GM12878 (cell line): ENCODE measurements at regions not wholly inside any gene's neighbourhood (a gene's known extent, or its start where the extent isn't known, plus 50 kb on each side); places are given as distances from the start of the nearest gene placed in this dataset.
"Not testable (repeated sequence)": the region's sequence is repeated elsewhere in the genome, so short reads cannot be mapped to it uniquely, and the experiment has no call there.

Experiments used
- ATAC-seq: fragments of 200-7000 bp; cut with Tn5 transposase; 3 replicates; pipeline ENCODE4 v1.9.1; 2020; ENCODE audit warnings: mild to moderate bottlenecking, moderate library complexity
- BruUV-seq: library from RNA; stranded (reverse); fragments of 400-500 nt; replicated peaks from 2 replicates; lab custom pipeline; 2021; lab: Mats Ljungman, UMichigan
- CTCF ChIA-PET: fragments of 300-600 bp; sonication (Branson Sonifier 250); formaldehyde crosslinking; extraction: SDS; loops from one replicate; lab custom pipeline; 2021; ENCODE audit warnings: inconsistent platforms; lab: Yijun Ruan, JAX
- POLR2A ChIA-PET: fragments of 350-600 bp; formaldehyde crosslinking; extraction: SDS; loops from one replicate; lab custom pipeline; 2021; ENCODE audit warnings: inconsistent platforms; lab: Charles Lee
- RAD21 ChIA-PET: fragments of 300-600 bp; sonication (Branson Sonifier 250); formaldehyde crosslinking; loops from one replicate; lab custom pipeline; 2023; ENCODE audit warnings: antibody characterized with exemption; ENCODE audit not compliant: unreplicated experiment; lab: Charles Lee
- SMC1A ChIA-PET: fragments of 300-600 bp; sonication (Branson Sonifier 250); formaldehyde crosslinking; loops from one replicate; lab custom pipeline; 2023; ENCODE audit not compliant: unreplicated experiment, uncharacterized antibody; lab: Charles Lee
- DNase-seq: peaks from one replicate; pipeline ENCODE4 v3.0.0-alpha.2; 2011; ENCODE audit warnings: low read depth, low spot score
- FAIRE-seq: peaks from 3 replicates; lab custom pipeline; 2011; peaks lifted over from hg19 to GRCh38; lab: Jason Lieb, UNC
- H2AFZ ChIP-seq: 2 replicates; pipeline ENCODE4 v1.6.0; 2011; ENCODE audit warnings: low read depth, low read length, control low read depth; ENCODE audit not compliant: control insufficient read depth
- H3K27ac ChIP-seq: 2 replicates; pipeline ENCODE4 v1.5.1; 2011; ENCODE audit warnings: control low read depth; ENCODE audit not compliant: control insufficient read depth, insufficient read depth
- H3K27me3 ChIP-seq, 2 experiments: replicated peaks in 1 of 2; 2 replicates each; pipeline versions ENCODE4 v1.6.0 to v1.6.1; 2011; ENCODE audit warnings: low read length in 1 of 2; ENCODE audit not compliant: control insufficient read depth in 2 of 2, insufficient read depth in 2 of 2
- H3K36me3 ChIP-seq, 2 experiments: 2 replicates each; pipeline ENCODE4 v1.5.1; 2011; ENCODE audit warnings: low read length in 1 of 2; ENCODE audit not compliant: control insufficient read depth in 2 of 2, insufficient read depth in 2 of 2
- H3K4me1 ChIP-seq: 2 replicates; pipeline ENCODE4 v1.6.1; 2011; ENCODE audit warnings: mild to moderate bottlenecking, low read length, moderate library complexity, mixed read lengths; ENCODE audit not compliant: control insufficient read depth, insufficient read depth
- H3K4me2 ChIP-seq: 2 replicates; pipeline ENCODE4 v1.6.0; 2011; ENCODE audit warnings: control low read depth; ENCODE audit not compliant: control insufficient read depth, insufficient read depth
- H3K4me3 ChIP-seq: fragments of 200-600 bp; sonication (generic); 2 replicates; pipeline ENCODE4 v1.5.1; 2016
- H3K79me2 ChIP-seq: 2 replicates; pipeline ENCODE4 v1.6.0; 2011; ENCODE audit warnings: low read length; ENCODE audit not compliant: control insufficient read depth, insufficient read depth
- H3K9ac ChIP-seq: 2 replicates; pipeline ENCODE4 v1.8.0; 2011; ENCODE audit warnings: low read length, control low read depth, mixed read lengths; ENCODE audit not compliant: control insufficient read depth, insufficient read depth
- H3K9me3 ChIP-seq: replicated peaks from 3 replicates; pipeline ENCODE4 v1.5.1; 2011; ENCODE audit warnings: mild to moderate bottlenecking, low read length; ENCODE audit not compliant: control insufficient read depth, insufficient read depth
- H4K20me1 ChIP-seq: 2 replicates; pipeline ENCODE4 v1.6.0; 2011; ENCODE audit not compliant: control insufficient read depth, insufficient read depth
- CREM ChIP-seq: IDR thresholded peaks from 2 replicates; pipeline ENCODE4 v1.6.1; 2014; ENCODE audit warnings: antibody characterized with exemption, low read depth
- EP300 ChIP-seq, 2 experiments: fragments of 150-350 bp in 1 of 2; IDR thresholded peaks; 2 replicates each; pipeline ENCODE4 v1.6.1; 2011 to 2012; ENCODE audit warnings: low read depth in 2 of 2, low read length in 2 of 2, borderline replicate concordance in 1 of 2, improper control_type of control experiment in 1 of 2, inconsistent platforms in 1 of 2; ENCODE audit not compliant: control insufficient read depth in 1 of 2
- WGBS: methylation state at CpG from one replicate; pipeline ENCODE4 v1.1.6; 2016; ENCODE audit warnings: low lambda C conversion rate; ENCODE audit not compliant: insufficient replicate concordance, insufficient coverage; ENCODE audit errors: missing lambda C conversion rate; 5-methylcytosine and 5-hydroxymethylcytosine counted together
- in situ Hi-C: fragments of 300-500 bp; cut with MboI; formaldehyde crosslinking; loops from 9 replicates; pipeline ENCODE4 v1.14.3; 2018; ENCODE audit warnings: mixed read lengths
- intact Hi-C: fragments of 100-400 bp; cut with micrococcal nuclease; formaldehyde crosslinking; loops from one replicate; pipeline ENCODE4 v1.14.2; 2022; ENCODE audit not compliant: unreplicated experiment
- TF ChIP-seq, protein P1 (sequence below): fragments of 450-650 bp; IDR thresholded peaks from 2 replicates; pipeline ENCODE4 v1.6.1; 2017; ENCODE audit warnings: antibody characterized with exemption, mild to moderate bottlenecking, moderate library complexity
- TF ChIP-seq, protein P2 (sequence below): fragments of 450-650 bp; IDR thresholded peaks from 2 replicates; pipeline ENCODE4 v1.6.1; 2016; ENCODE audit warnings: mild to moderate bottlenecking
- TF ChIP-seq, protein P3 (sequence below): fragments of 450-650 bp; IDR thresholded peaks from 2 replicates; pipeline ENCODE4 v1.6.1; 2017; ENCODE audit warnings: low read depth, mild to moderate bottlenecking, moderate library complexity

DNA sequence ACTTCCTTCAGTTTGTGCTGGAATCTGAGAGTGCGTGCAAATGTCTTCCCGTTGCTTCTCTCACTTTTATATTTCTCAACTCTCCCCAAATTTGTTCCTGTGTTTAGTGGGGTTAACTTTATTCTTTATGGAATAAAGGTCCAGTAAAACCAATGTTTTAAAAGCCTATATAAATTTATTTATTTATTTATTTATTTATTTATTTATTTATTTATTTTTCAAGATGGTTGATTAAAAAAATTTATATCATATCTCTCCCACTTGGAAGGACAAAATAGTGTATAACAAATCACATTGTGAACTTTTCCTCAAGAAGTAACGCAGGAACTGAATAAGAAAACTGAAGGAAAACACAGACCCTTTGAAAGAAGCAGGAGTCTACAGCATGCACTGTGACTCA is 95.3 kb upstream of the ITM2A start (continued):
- TF ChIP-seq, protein P1, sequence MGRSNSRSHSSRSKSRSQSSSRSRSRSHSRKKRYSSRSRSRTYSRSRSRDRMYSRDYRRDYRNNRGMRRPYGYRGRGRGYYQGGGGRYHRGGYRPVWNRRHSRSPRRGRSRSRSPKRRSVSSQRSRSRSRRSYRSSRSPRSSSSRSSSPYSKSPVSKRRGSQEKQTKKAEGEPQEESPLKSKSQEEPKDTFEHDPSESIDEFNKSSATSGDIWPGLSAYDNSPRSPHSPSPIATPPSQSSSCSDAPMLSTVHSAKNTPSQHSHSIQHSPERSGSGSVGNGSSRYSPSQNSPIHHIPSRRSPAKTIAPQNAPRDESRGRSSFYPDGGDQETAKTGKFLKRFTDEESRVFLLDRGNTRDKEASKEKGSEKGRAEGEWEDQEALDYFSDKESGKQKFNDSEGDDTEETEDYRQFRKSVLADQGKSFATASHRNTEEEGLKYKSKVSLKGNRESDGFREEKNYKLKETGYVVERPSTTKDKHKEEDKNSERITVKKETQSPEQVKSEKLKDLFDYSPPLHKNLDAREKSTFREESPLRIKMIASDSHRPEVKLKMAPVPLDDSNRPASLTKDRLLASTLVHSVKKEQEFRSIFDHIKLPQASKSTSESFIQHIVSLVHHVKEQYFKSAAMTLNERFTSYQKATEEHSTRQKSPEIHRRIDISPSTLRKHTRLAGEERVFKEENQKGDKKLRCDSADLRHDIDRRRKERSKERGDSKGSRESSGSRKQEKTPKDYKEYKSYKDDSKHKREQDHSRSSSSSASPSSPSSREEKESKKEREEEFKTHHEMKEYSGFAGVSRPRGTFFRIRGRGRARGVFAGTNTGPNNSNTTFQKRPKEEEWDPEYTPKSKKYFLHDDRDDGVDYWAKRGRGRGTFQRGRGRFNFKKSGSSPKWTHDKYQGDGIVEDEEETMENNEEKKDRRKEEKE = no peak
- TF ChIP-seq EP300 (IDR thresholded peaks at IDR 0.05; ENCODE audit: borderline replicate concordance in 1 of 2, control insufficient read depth in 1 of 2, low read depth in 2 of 2, low read length in 2 of 2) (no peak), CREM (no peak)
- TF ChIP-seq, protein P2, sequence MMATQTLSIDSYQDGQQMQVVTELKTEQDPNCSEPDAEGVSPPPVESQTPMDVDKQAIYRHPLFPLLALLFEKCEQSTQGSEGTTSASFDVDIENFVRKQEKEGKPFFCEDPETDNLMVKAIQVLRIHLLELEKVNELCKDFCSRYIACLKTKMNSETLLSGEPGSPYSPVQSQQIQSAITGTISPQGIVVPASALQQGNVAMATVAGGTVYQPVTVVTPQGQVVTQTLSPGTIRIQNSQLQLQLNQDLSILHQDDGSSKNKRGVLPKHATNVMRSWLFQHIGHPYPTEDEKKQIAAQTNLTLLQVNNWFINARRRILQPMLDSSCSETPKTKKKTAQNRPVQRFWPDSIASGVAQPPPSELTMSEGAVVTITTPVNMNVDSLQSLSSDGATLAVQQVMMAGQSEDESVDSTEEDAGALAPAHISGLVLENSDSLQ = no peak
- TF ChIP-seq, protein P3, sequence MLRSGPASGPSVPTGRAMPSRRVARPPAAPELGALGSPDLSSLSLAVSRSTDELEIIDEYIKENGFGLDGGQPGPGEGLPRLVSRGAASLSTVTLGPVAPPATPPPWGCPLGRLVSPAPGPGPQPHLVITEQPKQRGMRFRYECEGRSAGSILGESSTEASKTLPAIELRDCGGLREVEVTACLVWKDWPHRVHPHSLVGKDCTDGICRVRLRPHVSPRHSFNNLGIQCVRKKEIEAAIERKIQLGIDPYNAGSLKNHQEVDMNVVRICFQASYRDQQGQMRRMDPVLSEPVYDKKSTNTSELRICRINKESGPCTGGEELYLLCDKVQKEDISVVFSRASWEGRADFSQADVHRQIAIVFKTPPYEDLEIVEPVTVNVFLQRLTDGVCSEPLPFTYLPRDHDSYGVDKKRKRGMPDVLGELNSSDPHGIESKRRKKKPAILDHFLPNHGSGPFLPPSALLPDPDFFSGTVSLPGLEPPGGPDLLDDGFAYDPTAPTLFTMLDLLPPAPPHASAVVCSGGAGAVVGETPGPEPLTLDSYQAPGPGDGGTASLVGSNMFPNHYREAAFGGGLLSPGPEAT = no peak

DNA sequence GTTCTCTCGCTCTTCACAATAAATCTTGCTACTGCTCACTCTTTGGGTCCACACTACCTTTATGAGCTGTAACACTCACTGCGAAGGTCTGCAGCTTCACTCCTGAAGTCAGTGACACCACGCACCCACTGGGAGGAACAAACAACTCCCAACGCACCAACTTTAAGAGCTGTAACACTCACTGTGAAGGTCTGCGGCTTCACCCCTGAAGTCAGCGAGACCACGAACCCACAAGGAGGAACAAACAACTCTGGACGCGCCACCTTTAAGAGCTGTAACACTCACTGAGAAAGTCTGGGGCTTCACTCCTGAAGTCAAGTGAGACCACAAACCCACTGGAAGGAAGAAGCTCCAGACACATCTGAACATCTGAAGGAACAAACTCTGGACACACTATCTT is 89.5 kb upstream of the ITM2A start:
- FAIRE-seq, H3K27ac ChIP-seq, H3K9me3 ChIP-seq, RAD21 ChIA-PET, H2AFZ ChIP-seq, H3K9ac ChIP-seq, intact Hi-C loops, H3K36me3 ChIP-seq, ATAC-seq, DNase-seq, H4K20me1 ChIP-seq, H3K79me2 ChIP-seq, BruUV-seq, H3K4me1 ChIP-seq, in situ Hi-C loops, SMC1A ChIA-PET, H3K4me3 ChIP-seq, H3K27me3 ChIP-seq, POLR2A ChIA-PET: not testable (repeated sequence)
- H3K4me2 ChIP-seq = 0 out of 2 replicates have a peak overlapping the region, but pooled peaks have one; percentile 3
- CTCF ChIA-PET = interaction anchor here (0.8 to 1.2 kb wide), 2 partner anchors 12 to 43 kb away, joined by 3 read pairs; no protein-coding TSS in a partner anchor
- WGBS = 45% methylated on average over 9 of the region's 9 CpGs
